Body of pancreas (tissue), 4 donors: ENCODE measurements at regions not wholly inside any gene's neighbourhood (a gene's known extent, or its start where the extent isn't known, plus 50 kb on each side); places are given as distances from the start of the nearest gene placed in this dataset.

Experiments used
- CTCF ChIP-seq, 7 experiments: fragments of 450-650 bp in 4 of 7; fragments of 200-600 bp in 3 of 7; sonication (generic) in 3 of 7; IDR thresholded peaks; one replicate each; pipeline ENCODE4 v1.5.1; 2016 to 2019; ENCODE audit warnings: antibody characterized with exemption in 7 of 7
- POLR2A ChIP-seq, 3 donors: fragments of 450-650 bp; IDR thresholded peaks; one replicate each; pipeline ENCODE4 v1.6.1; 2016; ENCODE audit warnings: antibody characterized with exemption in 3 of 3, mild to moderate bottlenecking in 2 of 3

GRCh38 chr9:29802454-29802853 lies 2229.2 kb upstream of the C9orf72 start:
- TF ChIP-seq POLR2A (IDR thresholded peaks at IDR 0.05) (no peak), CTCF (IDR thresholded peaks at IDR 0.05) (no peak)
